ENCODE measurements at regions not wholly inside any gene's neighbourhood (a gene's known extent, or its start where the extent isn't known, plus 50 kb on each side); places are given as distances from the start of the nearest gene placed in this dataset.

DNA sequence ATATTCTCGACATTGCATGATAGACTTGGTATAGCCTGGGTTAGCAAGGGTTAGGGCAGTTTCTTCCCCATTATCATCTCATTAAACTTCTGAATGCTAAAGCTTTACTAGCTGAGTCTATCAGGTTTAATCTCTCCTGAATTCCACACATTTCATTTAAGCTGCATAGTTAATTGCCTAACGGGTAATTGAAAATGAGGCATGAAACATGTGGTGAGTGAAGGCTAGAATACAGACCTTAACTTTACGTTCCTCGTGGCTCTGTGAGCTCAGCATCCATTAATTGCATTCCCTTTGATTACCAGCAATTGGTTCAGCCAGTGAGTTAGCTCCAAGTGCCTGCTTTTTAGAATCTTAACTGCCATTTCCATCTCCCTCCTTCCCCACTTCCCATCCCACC is 126.5 kb upstream of the MEX3C start:
- H3K4me1 ChIP-seq (ENCODE audit: control insufficient read depth in 1 of 2, low read depth in 2 of 2) = no peaks in the 10 kb centered on the region
- no peak overlapping the region for H3K27ac ChIP-seq
- H3K36me3 ChIP-seq = no peaks in the 10 kb centered on the region
- TF ChIP-seq, protein P1, sequence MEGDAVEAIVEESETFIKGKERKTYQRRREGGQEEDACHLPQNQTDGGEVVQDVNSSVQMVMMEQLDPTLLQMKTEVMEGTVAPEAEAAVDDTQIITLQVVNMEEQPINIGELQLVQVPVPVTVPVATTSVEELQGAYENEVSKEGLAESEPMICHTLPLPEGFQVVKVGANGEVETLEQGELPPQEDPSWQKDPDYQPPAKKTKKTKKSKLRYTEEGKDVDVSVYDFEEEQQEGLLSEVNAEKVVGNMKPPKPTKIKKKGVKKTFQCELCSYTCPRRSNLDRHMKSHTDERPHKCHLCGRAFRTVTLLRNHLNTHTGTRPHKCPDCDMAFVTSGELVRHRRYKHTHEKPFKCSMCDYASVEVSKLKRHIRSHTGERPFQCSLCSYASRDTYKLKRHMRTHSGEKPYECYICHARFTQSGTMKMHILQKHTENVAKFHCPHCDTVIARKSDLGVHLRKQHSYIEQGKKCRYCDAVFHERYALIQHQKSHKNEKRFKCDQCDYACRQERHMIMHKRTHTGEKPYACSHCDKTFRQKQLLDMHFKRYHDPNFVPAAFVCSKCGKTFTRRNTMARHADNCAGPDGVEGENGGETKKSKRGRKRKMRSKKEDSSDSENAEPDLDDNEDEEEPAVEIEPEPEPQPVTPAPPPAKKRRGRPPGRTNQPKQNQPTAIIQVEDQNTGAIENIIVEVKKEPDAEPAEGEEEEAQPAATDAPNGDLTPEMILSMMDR (IDR thresholded peaks at IDR 0.05) = no peak
- H3K27me3 ChIP-seq (replicated peaks; ENCODE audit: insufficient read depth) = no peaks in the 10 kb centered on the region
- DNase-seq (ENCODE audit: low spot score) = no peak
- no peaks in the 10 kb centered on the region for H3K9me3 ChIP-seq
- H3K4me3 ChIP-seq = no peak overlapping the region
- no peak for ATAC-seq (ENCODE audit: insufficient number of reproducible peaks, low FRiP score, low read depth)

DNA sequence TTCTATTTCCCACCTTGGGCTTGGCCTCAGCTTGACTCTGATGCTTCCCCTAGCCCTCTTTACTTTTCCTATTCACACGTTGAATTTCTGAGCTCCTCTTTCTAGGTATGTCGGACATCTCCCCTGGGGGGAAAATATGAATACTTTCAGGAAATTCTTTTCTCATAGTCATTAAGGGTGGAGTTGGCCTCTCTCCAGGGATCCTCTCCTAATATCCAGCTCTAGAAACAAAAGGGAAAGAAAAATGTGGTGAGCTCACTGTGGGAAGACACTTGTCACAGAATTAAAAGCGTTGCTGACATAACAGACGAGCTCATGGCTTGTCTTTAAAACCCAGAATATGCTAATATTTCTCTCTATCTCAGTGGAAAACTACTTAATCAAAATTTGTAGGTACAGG is 132.7 kb upstream of the MEX3C start:
- Histone ChIP-seq H3K27me3 (replicated peaks; ENCODE audit: insufficient read depth) (no peaks in the 10 kb centered on the region), H3K4me3 (no peak overlapping the region), H3K9me3 (no peaks in the 10 kb centered on the region), H3K4me1 (ENCODE audit: control insufficient read depth in 1 of 2, low read depth in 2 of 2) (no peaks in the 10 kb centered on the region), H3K36me3 (no peaks in the 10 kb centered on the region), H3K27ac (no peak overlapping the region)
- no peak for ATAC-seq (ENCODE audit: insufficient number of reproducible peaks, low FRiP score, low read depth)
- no peak for DNase-seq (ENCODE audit: low spot score)
- TF ChIP-seq, protein P1 (IDR thresholded peaks at IDR 0.05) = no peak

DNA sequence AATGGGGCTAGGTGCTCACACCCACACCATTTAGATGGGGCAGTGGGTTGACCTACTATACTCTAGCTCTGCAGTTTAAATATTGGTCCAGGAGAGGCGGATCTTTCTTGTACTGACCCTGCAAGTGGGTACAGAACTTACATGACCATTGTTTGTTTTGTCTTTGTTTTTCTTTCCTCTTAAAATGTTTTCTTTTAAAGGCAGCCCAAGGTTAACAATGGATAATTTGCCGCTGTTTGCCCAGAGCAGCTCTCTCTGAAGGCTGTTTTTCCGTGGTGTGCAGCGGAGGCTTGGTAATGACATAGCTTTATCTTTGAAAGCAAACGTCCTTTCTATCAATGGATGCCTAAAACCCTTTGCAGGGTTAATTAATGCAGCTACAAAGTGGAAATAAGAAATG is 133.3 kb upstream of the MEX3C start:
- no peaks in the 10 kb centered on the region for H3K9me3 ChIP-seq
- ATAC-seq (ENCODE audit: insufficient number of reproducible peaks, low FRiP score, low read depth) = no peak
- TF ChIP-seq, protein P1 (IDR thresholded peaks at IDR 0.05) = no peak
- no peak overlapping the region for H3K27ac ChIP-seq
- no peak overlapping the region for H3K4me3 ChIP-seq
- DNase-seq (ENCODE audit: low spot score) = no peak
- H3K36me3 ChIP-seq = no peaks in the 10 kb centered on the region
- no peaks in the 10 kb centered on the region for H3K4me1 ChIP-seq (ENCODE audit: control insufficient read depth in 1 of 2, low read depth in 2 of 2)
- H3K27me3 ChIP-seq (replicated peaks; ENCODE audit: insufficient read depth) = no peaks in the 10 kb centered on the region

DNA sequence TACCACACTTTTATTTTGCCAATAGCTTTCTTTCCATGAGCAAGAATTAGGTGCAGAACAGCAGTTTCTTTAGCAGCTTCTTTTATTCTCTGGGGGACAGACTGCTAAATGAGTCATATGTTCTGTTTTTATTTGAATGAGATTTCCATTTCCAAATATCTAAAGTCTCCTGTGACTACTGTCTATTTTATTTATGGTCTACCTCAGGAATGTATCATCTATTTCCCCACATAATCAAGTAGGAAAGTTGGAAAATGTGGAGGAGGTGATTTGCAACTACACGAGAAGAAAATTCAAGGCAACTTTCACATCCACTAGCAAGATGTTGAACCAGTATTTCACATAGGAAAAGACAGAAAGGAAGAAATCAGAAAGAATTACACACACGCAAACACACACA is 139.9 kb upstream of the MEX3C start:
- no peak for ATAC-seq (ENCODE audit: insufficient number of reproducible peaks, low FRiP score, low read depth)
- no peaks in the 10 kb centered on the region for H3K27me3 ChIP-seq (replicated peaks; ENCODE audit: insufficient read depth)
- DNase-seq (ENCODE audit: low spot score) = no peak
- TF ChIP-seq, protein P1 (IDR thresholded peaks at IDR 0.05) = no peak
- no peak overlapping the region for H3K4me3 ChIP-seq
- H3K4me1 ChIP-seq (ENCODE audit: control insufficient read depth in 1 of 2, low read depth in 2 of 2) = no peaks in the 10 kb centered on the region
- no peak overlapping the region for H3K27ac ChIP-seq
- H3K9me3 ChIP-seq = no peaks in the 10 kb centered on the region
- H3K36me3 ChIP-seq = no peaks in the 10 kb centered on the region

DNA sequence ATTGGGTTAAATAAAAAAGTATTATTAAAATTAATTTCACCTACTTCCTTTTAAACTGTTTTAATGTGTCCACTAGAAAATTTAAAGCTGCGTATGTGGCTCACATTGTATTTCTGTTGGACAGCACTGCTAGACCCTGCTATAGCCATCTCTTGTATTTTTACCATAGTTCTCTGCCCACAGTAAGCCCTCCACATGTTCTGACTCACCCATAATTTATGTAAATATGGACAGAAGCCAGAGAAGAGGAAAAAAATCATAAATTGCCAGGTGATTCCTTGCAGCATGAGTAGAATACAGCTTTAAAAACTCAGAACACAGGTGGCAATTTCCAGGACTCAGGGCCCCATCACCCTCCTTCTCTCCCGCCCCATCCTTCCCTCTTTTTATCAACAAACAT is 142.4 kb upstream of the MEX3C start:
- Histone ChIP-seq H3K9me3 (no peaks in the 10 kb centered on the region), H3K27me3 (replicated peaks; ENCODE audit: insufficient read depth) (no peaks in the 10 kb centered on the region), H3K27ac (no peak overlapping the region), H3K4me3 (no peak overlapping the region), H3K36me3 (no peaks in the 10 kb centered on the region), H3K4me1 (ENCODE audit: control insufficient read depth in 1 of 2, low read depth in 2 of 2) (no peaks in the 10 kb centered on the region)
- DNase-seq (ENCODE audit: low spot score) = no peak
- no peak for ATAC-seq (ENCODE audit: insufficient number of reproducible peaks, low FRiP score, low read depth)
- TF ChIP-seq, protein P1 (IDR thresholded peaks at IDR 0.05) = no peak

Measured in thoracic aorta (tissue), 2 donors.